ENCODE measurements at regions not wholly inside any gene's neighbourhood (a gene's known extent, or its start where the extent isn't known, plus 50 kb on each side); places are given as distances from the start of the nearest gene placed in this dataset.

DNA sequence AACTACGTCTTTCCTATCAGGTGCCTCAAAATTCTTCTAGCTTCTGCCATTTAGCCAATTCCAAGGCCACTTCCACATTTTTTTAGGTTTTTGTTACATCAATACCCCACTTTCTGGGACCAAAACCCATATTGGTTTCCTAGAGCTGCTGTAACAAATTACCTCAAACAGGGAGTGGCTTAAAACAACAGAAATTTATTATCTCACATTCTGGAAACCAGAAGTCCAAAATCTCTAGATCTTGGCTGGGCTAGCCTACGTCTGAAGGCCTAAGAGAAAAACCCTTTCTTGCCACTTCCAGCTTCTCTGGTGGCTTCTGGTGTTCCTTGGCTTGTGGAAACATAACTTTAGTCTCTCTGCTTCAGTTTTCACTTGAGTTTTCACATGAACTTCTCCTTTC lies 85.1 kb upstream of the BMPER start:
- TF ChIP-seq, protein P1, sequence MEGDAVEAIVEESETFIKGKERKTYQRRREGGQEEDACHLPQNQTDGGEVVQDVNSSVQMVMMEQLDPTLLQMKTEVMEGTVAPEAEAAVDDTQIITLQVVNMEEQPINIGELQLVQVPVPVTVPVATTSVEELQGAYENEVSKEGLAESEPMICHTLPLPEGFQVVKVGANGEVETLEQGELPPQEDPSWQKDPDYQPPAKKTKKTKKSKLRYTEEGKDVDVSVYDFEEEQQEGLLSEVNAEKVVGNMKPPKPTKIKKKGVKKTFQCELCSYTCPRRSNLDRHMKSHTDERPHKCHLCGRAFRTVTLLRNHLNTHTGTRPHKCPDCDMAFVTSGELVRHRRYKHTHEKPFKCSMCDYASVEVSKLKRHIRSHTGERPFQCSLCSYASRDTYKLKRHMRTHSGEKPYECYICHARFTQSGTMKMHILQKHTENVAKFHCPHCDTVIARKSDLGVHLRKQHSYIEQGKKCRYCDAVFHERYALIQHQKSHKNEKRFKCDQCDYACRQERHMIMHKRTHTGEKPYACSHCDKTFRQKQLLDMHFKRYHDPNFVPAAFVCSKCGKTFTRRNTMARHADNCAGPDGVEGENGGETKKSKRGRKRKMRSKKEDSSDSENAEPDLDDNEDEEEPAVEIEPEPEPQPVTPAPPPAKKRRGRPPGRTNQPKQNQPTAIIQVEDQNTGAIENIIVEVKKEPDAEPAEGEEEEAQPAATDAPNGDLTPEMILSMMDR (IDR thresholded peaks at IDR 0.05; ENCODE audit: borderline replicate concordance, extremely low read depth, low read length, poor library complexity, severe bottlenecking): no peak
- no peak for TF ChIP-seq EZH2 (IDR thresholded peaks at IDR 0.05; ENCODE audit: borderline replicate concordance, low read depth, low read length, severe bottlenecking)
